ENCODE measurements at regions not wholly inside any gene's neighbourhood (a gene's known extent, or its start where the extent isn't known, plus 50 kb on each side); places are given as distances from the start of the nearest gene placed in this dataset.

DNA sequence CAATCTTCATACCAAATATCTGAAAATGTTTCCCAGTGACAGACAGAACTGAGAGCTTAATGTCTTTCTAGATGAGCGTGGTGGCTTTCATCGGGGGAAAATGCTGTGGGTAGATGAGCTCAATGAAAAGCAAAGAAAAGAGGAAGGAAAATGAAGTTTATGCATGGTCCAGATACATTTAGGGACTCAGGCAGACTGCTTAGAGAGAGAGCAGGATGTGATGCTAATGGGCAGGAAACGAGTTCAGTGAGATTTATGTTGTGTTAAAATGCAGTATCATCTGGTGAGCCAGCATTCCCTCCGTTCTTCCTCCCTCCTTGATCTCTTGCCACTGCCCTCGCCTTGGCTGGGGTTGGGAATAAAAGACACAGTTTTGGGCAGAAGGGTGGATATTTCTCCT is 229.2 kb downstream of the GBA3 start:
- TF ChIP-seq, protein P1, sequence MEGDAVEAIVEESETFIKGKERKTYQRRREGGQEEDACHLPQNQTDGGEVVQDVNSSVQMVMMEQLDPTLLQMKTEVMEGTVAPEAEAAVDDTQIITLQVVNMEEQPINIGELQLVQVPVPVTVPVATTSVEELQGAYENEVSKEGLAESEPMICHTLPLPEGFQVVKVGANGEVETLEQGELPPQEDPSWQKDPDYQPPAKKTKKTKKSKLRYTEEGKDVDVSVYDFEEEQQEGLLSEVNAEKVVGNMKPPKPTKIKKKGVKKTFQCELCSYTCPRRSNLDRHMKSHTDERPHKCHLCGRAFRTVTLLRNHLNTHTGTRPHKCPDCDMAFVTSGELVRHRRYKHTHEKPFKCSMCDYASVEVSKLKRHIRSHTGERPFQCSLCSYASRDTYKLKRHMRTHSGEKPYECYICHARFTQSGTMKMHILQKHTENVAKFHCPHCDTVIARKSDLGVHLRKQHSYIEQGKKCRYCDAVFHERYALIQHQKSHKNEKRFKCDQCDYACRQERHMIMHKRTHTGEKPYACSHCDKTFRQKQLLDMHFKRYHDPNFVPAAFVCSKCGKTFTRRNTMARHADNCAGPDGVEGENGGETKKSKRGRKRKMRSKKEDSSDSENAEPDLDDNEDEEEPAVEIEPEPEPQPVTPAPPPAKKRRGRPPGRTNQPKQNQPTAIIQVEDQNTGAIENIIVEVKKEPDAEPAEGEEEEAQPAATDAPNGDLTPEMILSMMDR (IDR thresholded peaks at IDR 0.05; ENCODE audit: control extremely low read depth, extremely low read depth, low read depth, missing control alignments), result no peak
- ChIA-PET CTCF (interaction anchor here (1.6 kb wide), 1 partner anchor 25 kb away, joined by 7 read pairs; no protein-coding TSS in a partner anchor), POLR2A (no interaction called here)
- DNase-seq (ENCODE audit: extremely low spot score), result no peak

DNA sequence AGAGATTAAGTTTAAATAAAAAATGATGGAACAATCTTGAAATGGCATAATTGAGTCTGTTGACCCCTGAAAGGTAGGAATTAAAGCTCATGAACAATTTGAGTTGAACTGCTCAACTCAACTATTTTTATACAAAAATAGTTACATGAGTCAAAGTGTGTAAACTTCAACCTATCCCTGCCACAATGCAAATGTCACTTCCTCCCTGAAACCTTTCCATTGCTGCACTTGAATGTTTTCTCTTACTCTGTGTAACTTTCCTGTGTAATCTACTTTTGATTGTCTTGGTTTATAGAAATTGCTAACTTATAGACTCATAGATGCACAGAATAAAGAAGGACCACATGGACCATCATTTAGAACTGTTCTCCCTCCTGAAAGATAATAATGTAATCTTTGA is 218.5 kb downstream of the GBA3 start:
- ChIA-PET CTCF (interaction anchor here (1.0 kb wide), 1 partner anchor 14 kb away, joined by 3 read pairs; no protein-coding TSS in a partner anchor), POLR2A (no interaction called here)
- no peak for DNase-seq (ENCODE audit: extremely low spot score)
- TF ChIP-seq, protein P1 (IDR thresholded peaks at IDR 0.05; ENCODE audit: control extremely low read depth, extremely low read depth, low read depth, missing control alignments), result no peak

DNA sequence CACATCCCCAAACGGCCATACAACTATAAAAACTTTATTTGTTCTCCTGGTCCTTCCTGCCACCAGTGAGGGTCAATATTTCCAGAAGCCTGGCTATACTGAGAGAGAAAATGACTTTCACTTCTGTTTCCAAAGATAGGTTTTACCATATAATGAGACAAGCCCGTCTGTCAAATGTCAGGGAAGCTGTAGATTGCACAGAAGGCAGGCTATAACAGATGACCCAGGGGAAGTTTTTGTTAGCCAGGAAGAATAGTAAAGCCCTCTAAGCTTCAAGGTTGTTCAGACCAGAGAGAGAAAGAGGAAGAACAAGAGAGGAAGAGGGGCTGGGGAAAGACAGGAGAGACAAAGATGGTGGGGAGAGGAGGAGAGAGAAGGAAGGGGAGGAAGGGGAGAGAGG is 217.5 kb downstream of the GBA3 start:
- CTCF ChIA-PET, result interaction anchor here (1.3 to 1.4 kb wide), 2 partner anchors 12 to 14 kb away, joined by 3 to 6 read pairs; no protein-coding TSS in a partner anchor
- TF ChIP-seq, protein P1 (IDR thresholded peaks at IDR 0.05; ENCODE audit: control extremely low read depth, extremely low read depth, low read depth, missing control alignments), result no peak
- POLR2A ChIA-PET, result no interaction called here
- no peak for DNase-seq (ENCODE audit: extremely low spot score)

DNA sequence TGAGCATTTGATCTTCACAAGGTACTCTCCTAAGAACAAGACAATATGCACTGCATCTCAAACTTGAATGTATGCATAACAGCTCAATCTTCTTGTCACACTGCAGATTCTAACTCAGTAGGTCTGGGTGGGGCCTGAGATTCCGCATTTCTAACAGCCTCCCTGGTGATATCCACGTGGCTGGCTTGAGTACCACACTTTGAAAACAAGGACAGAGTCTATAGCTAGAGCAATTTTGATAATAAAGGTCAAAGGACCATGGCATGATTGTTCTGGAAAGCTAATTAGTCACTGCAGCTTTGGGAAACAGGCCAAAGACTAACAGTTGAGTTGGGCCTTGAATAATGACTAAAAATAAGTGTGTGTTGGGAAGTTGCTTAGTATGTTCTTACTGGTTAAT is 213.3 kb downstream of the GBA3 start:
- DNase-seq (ENCODE audit: extremely low spot score), result no peak
- ChIA-PET CTCF (interaction anchor here (1.4 kb wide), 1 partner anchor 9 kb away, joined by 9 read pairs; no protein-coding TSS in a partner anchor), POLR2A (no interaction called here)
- TF ChIP-seq, protein P1 (IDR thresholded peaks at IDR 0.05; ENCODE audit: control extremely low read depth, extremely low read depth, low read depth, missing control alignments), result no peak

DNA sequence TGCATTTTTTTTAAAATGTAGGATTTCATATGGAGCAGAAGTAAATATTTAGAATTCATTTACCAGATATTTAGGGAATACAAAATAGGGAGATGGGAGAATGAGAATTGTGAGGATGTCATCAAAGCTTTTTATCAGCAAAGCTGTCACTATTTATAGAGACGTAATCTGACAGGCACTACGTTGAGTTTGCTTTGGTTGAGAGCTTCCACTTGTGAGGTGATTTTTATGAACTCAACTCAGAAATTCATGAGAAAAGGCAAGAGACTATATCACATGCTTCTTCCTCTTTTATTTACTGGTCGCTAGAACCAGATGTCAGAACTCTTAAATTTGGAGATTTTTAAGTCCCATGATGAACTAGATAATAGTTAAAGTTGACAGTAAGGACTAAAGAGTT is 211.2 kb downstream of the GBA3 start:
- POLR2A ChIA-PET, result no interaction called here
- TF ChIP-seq, protein P1 (IDR thresholded peaks at IDR 0.05; ENCODE audit: control extremely low read depth, extremely low read depth, low read depth, missing control alignments), result no peak
- CTCF ChIA-PET, result interaction anchor here (0.9 kb wide), 1 partner anchor 47 kb away, joined by 3 read pairs; no protein-coding TSS in a partner anchor
- no peak for DNase-seq (ENCODE audit: extremely low spot score)

DNA sequence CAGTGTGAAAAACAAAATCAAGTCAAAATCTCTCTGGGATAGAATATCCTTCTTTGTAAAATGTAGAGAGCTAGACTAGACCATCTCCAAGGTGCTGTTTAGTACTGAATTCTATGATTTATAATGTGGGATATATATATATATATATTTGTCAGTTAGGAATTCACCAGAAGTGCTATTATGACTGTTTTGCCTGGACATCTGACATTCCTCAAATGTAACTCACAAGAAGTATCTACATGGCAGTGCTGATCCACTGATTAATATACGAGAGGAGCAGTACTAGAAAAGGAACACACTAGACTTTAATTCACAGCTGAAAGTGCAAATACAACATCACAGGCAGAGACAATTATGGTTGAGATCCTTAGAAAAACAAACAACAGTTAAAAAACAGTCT is 208.9 kb downstream of the GBA3 start:
- ChIA-PET POLR2A (no interaction called here), CTCF (no interaction called here)
- no peak for DNase-seq (ENCODE audit: extremely low spot score)
- TF ChIP-seq, protein P1 (IDR thresholded peaks at IDR 0.05; ENCODE audit: control extremely low read depth, extremely low read depth, low read depth, missing control alignments), result no peak

DNA sequence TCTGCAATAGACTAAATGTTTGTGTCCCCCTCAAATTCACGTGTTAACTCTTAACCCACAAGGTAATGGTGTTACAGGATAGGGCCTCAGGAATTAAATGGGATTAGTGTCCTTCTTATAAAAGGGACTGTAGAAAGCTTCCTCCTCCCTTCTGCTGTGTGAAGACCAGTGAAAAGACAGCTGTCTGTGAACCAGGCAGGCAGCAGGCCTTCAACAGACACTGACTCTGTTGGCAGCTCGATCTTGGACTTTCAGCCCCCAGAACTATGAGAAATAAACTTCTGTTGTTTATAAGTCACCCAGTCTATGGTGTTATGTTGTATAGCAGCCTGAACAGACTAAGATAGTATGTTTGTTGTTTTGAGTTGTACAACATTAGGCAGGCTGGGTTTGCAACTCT is 208.1 kb downstream of the GBA3 start:
- DNase-seq (ENCODE audit: extremely low spot score), result no peak
- CTCF ChIA-PET, result no interaction called here
- POLR2A ChIA-PET, result no interaction called here
- TF ChIP-seq, protein P1 (IDR thresholded peaks at IDR 0.05; ENCODE audit: control extremely low read depth, extremely low read depth, low read depth, missing control alignments), result no peak

Measured in GM10248 (cell line).